Memory B cell (primary cell): ENCODE measurements at regions not wholly inside any gene's neighbourhood (a gene's known extent, or its start where the extent isn't known, plus 50 kb on each side); places are given as distances from the start of the nearest gene placed in this dataset.

Experiments used
- ATAC-seq: fragments of 150-1000 bp; cut with Tn5 transposase; 2 replicates; pipeline ENCODE4 v1.10.0; 2021; ENCODE audit warnings: low read depth, mild to moderate bottlenecking, moderate library complexity
- DNase-seq, 2 donors: peaks; one replicate each; pipeline ENCODE4 v3.0.0; 2022; ENCODE audit warnings: low spot score in 2 of 2
- H3K27ac Mint-ChIP-seq: one replicate; pipeline ENCODE4 v1.8.0; 2022; ENCODE audit warnings: mild to moderate bottlenecking, moderate library complexity, mixed read lengths
- H3K27me3 Mint-ChIP-seq: one replicate; pipeline ENCODE4 v1.8.0; 2022; ENCODE audit warnings: mixed read lengths
- H3K36me3 Mint-ChIP-seq: one replicate; pipeline ENCODE4 v1.8.0; 2022; ENCODE audit warnings: mild to moderate bottlenecking, mixed read lengths
- H3K4me1 Mint-ChIP-seq: one replicate; pipeline ENCODE4 v1.8.0; 2022; ENCODE audit warnings: mixed read lengths
- H3K4me3 Mint-ChIP-seq: one replicate; pipeline ENCODE4 v1.8.0; 2022; ENCODE audit warnings: mild to moderate bottlenecking, moderate library complexity, mixed read lengths
- H3K9me3 Mint-ChIP-seq: one replicate; pipeline ENCODE4 v1.8.0; 2022; ENCODE audit warnings: mixed read lengths

DNA sequence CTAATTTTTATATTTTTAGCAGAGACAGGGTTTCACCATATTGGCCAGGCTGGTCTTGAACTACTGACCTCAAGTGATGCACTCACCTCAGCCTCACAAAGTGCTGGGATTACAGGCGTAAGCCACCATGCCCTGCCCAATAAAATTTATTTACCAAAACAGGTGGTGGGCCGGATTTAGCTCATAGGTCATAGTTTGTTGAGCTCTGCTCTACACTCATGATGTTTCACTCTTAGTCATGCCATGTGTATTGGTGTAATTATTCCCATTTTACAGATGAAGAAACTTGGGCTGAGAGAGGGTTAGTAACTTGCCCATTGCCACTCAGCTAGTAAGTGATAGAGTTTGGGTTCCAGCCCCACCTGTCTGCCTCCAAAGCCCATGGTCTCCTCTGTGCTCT lies 93.1 kb upstream of the WWC1 start:
- Mint-ChIP-seq H3K4me1 (no peaks in the 10 kb centered on the region), H3K4me3 (no peak overlapping the region), H3K27me3 (peaks cover 1% of the 10 kb centered on the region), H3K27ac (no peak overlapping the region), H3K36me3 (no peaks in the 10 kb centered on the region), H3K9me3 (no peaks in the 10 kb centered on the region)
- no peak for ATAC-seq
- no peak for DNase-seq

DNA sequence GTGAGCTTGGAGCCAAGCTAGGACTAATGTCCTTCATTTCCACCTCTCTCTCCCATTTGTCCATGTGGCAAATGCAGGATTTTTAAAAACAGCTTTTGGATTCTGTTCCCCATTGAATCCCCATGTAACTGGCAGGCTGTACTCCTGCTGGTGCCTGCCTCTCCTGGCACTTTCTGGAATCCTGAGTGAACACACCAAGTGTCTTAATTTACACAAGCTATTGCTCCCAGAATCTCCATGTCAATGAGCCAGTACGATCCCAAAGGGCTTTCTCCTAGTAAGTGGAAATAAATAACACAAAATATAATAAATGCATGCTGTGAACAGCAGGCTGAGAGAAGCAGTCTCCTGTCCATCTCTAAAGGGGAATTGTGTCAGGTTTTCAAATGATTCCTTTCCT lies 88.4 kb upstream of the WWC1 start:
- no peak for DNase-seq
- H3K36me3 Mint-ChIP-seq: no peaks in the 10 kb centered on the region
- no peak overlapping the region for H3K4me3 Mint-ChIP-seq
- H3K4me1 Mint-ChIP-seq: no peaks in the 10 kb centered on the region
- ATAC-seq: no peak
- H3K27ac Mint-ChIP-seq: no peak overlapping the region
- peaks cover 9% of the 10 kb centered on the region for H3K27me3 Mint-ChIP-seq
- H3K9me3 Mint-ChIP-seq: no peaks in the 10 kb centered on the region

GRCh38 chr5:168204165-168204564 lies 87.3 kb upstream of the WWC1 start:
- H3K36me3 Mint-ChIP-seq: no peaks in the 10 kb centered on the region
- H3K4me3 Mint-ChIP-seq: no peak overlapping the region
- H3K9me3 Mint-ChIP-seq: no peaks in the 10 kb centered on the region
- H3K27me3 Mint-ChIP-seq: peaks cover 9% of the 10 kb centered on the region
- no peaks in the 10 kb centered on the region for H3K4me1 Mint-ChIP-seq
- DNase-seq (no peak), ATAC-seq (no peak)
- H3K27ac Mint-ChIP-seq: no peak overlapping the region

DNA sequence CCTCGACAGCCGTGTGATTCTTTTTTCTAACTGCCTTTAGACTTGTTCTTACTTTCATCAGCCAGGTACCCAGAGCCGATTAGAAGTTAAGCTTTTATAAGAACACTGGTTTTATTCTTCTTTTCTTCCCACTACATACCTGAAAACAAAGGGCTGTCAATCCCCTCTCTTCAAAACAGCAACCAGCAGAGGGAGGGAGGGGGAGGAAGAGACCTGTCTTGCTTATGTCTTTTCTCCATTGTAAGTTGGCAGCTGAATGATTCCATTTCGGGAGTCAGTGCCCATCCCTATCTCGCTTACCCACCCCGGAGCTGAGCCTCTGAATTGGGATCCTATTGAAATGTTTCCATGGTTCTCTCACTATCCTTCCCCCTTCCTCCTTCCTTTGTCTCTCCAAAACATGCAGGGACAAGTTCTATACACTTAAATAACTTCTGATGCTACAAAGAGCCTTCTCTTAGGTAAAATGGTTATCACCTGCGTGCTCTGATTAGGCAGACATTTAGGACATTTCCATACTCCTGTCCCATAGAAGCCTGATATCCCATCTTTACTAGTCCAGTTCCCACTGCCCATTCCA lies 83.9 kb upstream of the WWC1 start:
- no peaks in the 10 kb centered on the region for H3K9me3 Mint-ChIP-seq
- no peaks in the 10 kb centered on the region for H3K36me3 Mint-ChIP-seq
- H3K4me3 Mint-ChIP-seq: no peak overlapping the region
- H3K27ac Mint-ChIP-seq: no peak overlapping the region
- peaks cover 9% of the 10 kb centered on the region for H3K27me3 Mint-ChIP-seq
- no peak for ATAC-seq
- DNase-seq: no peak
- H3K4me1 Mint-ChIP-seq: no peaks in the 10 kb centered on the region

- DNase-seq (no peak), ATAC-seq (no peak)
- Mint-ChIP-seq H3K27me3 (peaks cover 9% of the 10 kb centered on the region), H3K36me3 (no peaks in the 10 kb centered on the region), H3K4me3 (no peak overlapping the region), H3K9me3 (no peaks in the 10 kb centered on the region), H3K4me1 (no peaks in the 10 kb centered on the region), H3K27ac (no peak overlapping the region)
Measured at GRCh38 chr5:168209244-168209995, 82.0 kb upstream of the WWC1 start.

DNA sequence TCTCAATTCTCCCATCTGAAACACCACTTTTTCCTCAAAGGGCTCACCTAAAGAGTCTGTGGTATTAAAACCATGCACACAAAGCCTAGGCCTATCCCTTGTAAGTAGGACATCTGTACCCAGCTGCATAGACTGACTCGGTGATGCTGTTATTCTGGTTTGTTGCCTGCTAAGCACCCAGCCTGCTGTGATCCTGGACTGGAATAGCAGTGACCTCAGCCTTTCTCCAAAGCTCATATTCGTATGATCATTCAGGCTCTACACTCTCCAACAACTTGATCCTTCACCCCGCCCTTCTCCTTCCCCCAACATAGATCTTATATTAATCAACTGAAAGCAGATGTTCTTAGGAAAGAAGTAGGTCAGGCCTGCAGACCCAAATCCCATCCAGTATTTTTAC lies 81.4 kb upstream of the WWC1 start:
- no peaks in the 10 kb centered on the region for H3K4me1 Mint-ChIP-seq
- H3K4me3 Mint-ChIP-seq: no peak overlapping the region
- no peak for DNase-seq
- no peak overlapping the region for H3K27ac Mint-ChIP-seq
- no peaks in the 10 kb centered on the region for H3K36me3 Mint-ChIP-seq
- no peaks in the 10 kb centered on the region for H3K9me3 Mint-ChIP-seq
- ATAC-seq: no peak
- H3K27me3 Mint-ChIP-seq: peaks cover 9% of the 10 kb centered on the region

- peaks cover 5% of the 10 kb centered on the region for H3K27me3 Mint-ChIP-seq
- H3K27ac Mint-ChIP-seq: no peak overlapping the region
- ATAC-seq (no peak), DNase-seq (no peak)
- H3K4me3 Mint-ChIP-seq: no peak overlapping the region
- no peaks in the 10 kb centered on the region for H3K4me1 Mint-ChIP-seq
- no peaks in the 10 kb centered on the region for H3K36me3 Mint-ChIP-seq
- H3K9me3 Mint-ChIP-seq: no peaks in the 10 kb centered on the region
Measured at GRCh38 chr5:168211245-168211644, 80.2 kb upstream of the WWC1 start.

DNA sequence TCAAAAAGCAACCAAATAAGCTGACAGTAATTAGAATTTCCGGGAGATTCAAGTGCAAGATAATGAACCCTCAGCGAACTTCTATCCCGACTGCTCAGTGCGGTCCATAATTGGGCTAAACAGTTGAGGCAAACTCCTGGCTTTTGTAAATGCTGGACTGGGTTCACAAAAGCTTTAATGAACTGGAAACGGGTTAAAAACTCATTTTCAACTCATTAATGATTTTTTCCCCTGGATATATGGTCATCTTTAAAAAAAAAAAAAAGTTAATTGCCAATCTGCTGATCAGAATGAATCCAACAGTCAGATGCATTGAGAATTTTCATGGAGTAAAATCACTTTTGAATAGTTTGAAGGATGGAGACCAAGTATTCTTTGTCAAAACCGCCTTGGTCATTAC lies 79.5 kb upstream of the WWC1 start:
- Mint-ChIP-seq H3K4me3 (no peak overlapping the region), H3K9me3 (no peaks in the 10 kb centered on the region), H3K27ac (no peak overlapping the region), H3K36me3 (no peaks in the 10 kb centered on the region), H3K27me3 (peaks cover 5% of the 10 kb centered on the region), H3K4me1 (no peaks in the 10 kb centered on the region)
- ATAC-seq (no peak), DNase-seq (no peak)

DNA sequence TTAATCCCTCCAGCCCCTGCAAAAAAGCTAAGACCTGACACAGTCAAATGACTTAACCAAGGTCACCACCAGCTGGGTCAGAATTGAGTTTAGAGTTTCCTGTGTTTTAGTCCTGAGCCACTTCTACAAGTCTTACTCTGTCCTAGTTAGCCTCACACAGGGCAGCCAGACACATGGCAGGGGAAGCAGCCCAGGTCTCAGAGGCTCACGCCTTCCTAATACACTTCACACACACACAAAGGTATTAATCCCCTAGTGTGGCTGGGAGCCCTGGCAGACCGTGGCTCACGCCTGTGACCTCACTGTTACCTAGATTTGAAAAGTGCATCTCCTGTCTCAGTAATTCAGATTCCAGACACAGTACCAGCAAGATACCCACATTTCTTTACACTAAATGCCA lies 77.4 kb upstream of the WWC1 start:
- Mint-ChIP-seq H3K9me3 (no peaks in the 10 kb centered on the region), H3K36me3 (no peaks in the 10 kb centered on the region), H3K4me3 (no peak overlapping the region), H3K27me3 (peaks cover 2% of the 10 kb centered on the region), H3K27ac (no peak overlapping the region), H3K4me1 (no peaks in the 10 kb centered on the region)
- ATAC-seq: no peak
- DNase-seq: no peak

- no peaks in the 10 kb centered on the region for H3K4me1 Mint-ChIP-seq
- H3K27ac Mint-ChIP-seq: no peak overlapping the region
- H3K9me3 Mint-ChIP-seq: no peaks in the 10 kb centered on the region
- H3K36me3 Mint-ChIP-seq: no peaks in the 10 kb centered on the region
- ATAC-seq (no peak), DNase-seq (no peak)
- H3K4me3 Mint-ChIP-seq: no peak overlapping the region
- H3K27me3 Mint-ChIP-seq: peaks cover 2% of the 10 kb centered on the region
Measured at GRCh38 chr5:168214886-168215285, 76.6 kb upstream of the WWC1 start.

DNA sequence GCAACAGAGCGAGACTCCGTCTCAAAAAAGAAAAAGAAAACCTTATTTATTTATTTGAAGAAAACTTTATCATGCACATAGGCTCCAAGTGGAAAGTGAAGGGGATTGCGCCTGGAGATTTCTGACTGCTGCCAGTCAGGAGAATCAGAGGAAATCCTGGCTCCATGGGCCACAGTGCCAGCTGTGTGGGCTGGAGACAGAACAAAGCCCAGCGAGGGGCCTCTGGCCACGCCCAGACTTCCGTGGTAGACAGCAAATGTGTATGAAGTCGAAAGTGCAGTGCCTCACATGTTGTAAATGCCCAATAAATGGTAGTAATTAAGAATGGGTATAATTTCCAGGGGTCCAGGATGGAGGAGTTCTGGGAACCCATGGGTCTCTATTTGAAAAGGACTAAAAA lies 75.8 kb upstream of the WWC1 start:
- peaks cover 2% of the 10 kb centered on the region for H3K27me3 Mint-ChIP-seq
- no peak overlapping the region for H3K27ac Mint-ChIP-seq
- no peak overlapping the region for H3K4me3 Mint-ChIP-seq
- H3K9me3 Mint-ChIP-seq: no peaks in the 10 kb centered on the region
- no peaks in the 10 kb centered on the region for H3K36me3 Mint-ChIP-seq
- H3K4me1 Mint-ChIP-seq: no peaks in the 10 kb centered on the region
- ATAC-seq (no peak), DNase-seq (no peak)

GRCh38 chr5:168216989-168217388 lies 74.5 kb upstream of the WWC1 start:
- H3K9me3 Mint-ChIP-seq: no peaks in the 10 kb centered on the region
- H3K4me1 Mint-ChIP-seq: no peaks in the 10 kb centered on the region
- DNase-seq (no peak), ATAC-seq (no peak)
- no peak overlapping the region for H3K4me3 Mint-ChIP-seq
- peaks cover 2% of the 10 kb centered on the region for H3K27me3 Mint-ChIP-seq
- no peaks in the 10 kb centered on the region for H3K36me3 Mint-ChIP-seq
- no peak overlapping the region for H3K27ac Mint-ChIP-seq

GRCh38 chr5:168217497-168217896 lies 73.9 kb upstream of the WWC1 start:
- Mint-ChIP-seq H3K4me3 (no peak overlapping the region), H3K4me1 (no peaks in the 10 kb centered on the region), H3K9me3 (no peaks in the 10 kb centered on the region), H3K36me3 (no peaks in the 10 kb centered on the region), H3K27ac (no peak overlapping the region), H3K27me3 (peaks cover 2% of the 10 kb centered on the region)
- no peak for ATAC-seq
- no peak for DNase-seq

DNA sequence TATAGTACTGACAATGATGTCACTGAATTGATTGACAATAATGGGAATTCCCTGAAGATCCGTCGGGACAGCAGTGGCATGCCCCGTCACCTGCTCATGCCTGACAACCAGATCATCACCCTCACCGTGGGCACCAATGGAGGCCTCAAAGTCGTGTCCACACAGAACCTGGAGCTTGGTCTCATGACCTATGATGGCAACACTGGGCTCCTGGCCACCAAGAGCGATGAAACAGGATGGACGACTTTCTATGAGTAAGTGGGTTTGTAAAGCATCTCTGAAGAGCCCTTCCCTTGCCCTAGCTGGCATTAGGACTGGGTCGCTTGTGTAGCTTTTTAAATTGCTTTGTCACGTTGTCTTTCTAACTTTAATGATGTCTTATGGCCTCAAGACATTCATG lies 72.7 kb upstream of the WWC1 start:
- no peaks in the 10 kb centered on the region for H3K9me3 Mint-ChIP-seq
- H3K36me3 Mint-ChIP-seq: no peaks in the 10 kb centered on the region
- no peaks in the 10 kb centered on the region for H3K4me1 Mint-ChIP-seq
- no peak for ATAC-seq
- no peak overlapping the region for H3K4me3 Mint-ChIP-seq
- H3K27me3 Mint-ChIP-seq: peaks cover 4% of the 10 kb centered on the region
- DNase-seq: no peak
- no peak overlapping the region for H3K27ac Mint-ChIP-seq
